ENCODE measurements at regions not wholly inside any gene's neighbourhood (a gene's known extent, or its start where the extent isn't known, plus 50 kb on each side); places are given as distances from the start of the nearest gene placed in this dataset.
"Not testable (repeated sequence)": the region's sequence is repeated elsewhere in the genome, so short reads cannot be mapped to it uniquely, and the experiment has no call there.

- in situ Hi-C loops (cut with HindIII; ENCODE audit: low sequenced_read_pairs): no loop called here
These were observed 56.1 kb downstream of the FEZF1 start for GRCh38 chr7:122248472-122248871.

- in situ Hi-C loops (cut with HindIII; ENCODE audit: low sequenced_read_pairs): not testable (repeated sequence)
These were observed 65.8 kb downstream of the FEZF1 start for GRCh38 chr7:122238729-122239128.

GRCh38 chr7:122238297-122238696 is 66.3 kb downstream of the FEZF1 start:
- in situ Hi-C loops (cut with HindIII; ENCODE audit: low sequenced_read_pairs): not testable (repeated sequence)

- in situ Hi-C loops (cut with HindIII; ENCODE audit: low sequenced_read_pairs): no loop called here
These were observed 78.7 kb downstream of the FEZF1 start for GRCh38 chr7:122225874-122226273.

- in situ Hi-C loops (cut with HindIII; ENCODE audit: low sequenced_read_pairs): loop anchor here (25.0 kb wide), 1 partner anchor 293 kb away; no protein-coding TSS in a partner anchor
These were observed 75.3 kb upstream of the AASS start for GRCh38 chr7:122219253-122219865.

GRCh38 chr7:122217125-122217524 is 73.1 kb upstream of the AASS start:
- in situ Hi-C loops (cut with HindIII; ENCODE audit: low sequenced_read_pairs): loop anchor here (25.0 kb wide), 1 partner anchor 295 kb away; no protein-coding TSS in a partner anchor

GRCh38 chr7:122212754-122213153 is 68.7 kb upstream of the AASS start:
- in situ Hi-C loops (cut with HindIII; ENCODE audit: low sequenced_read_pairs): loop anchor here (25.0 kb wide), 1 partner anchor 300 kb away; no protein-coding TSS in a partner anchor

- in situ Hi-C loops (cut with HindIII; ENCODE audit: low sequenced_read_pairs): loop anchor here (25.0 kb wide), 1 partner anchor 301 kb away; no protein-coding TSS in a partner anchor
These were observed 67.3 kb upstream of the AASS start for GRCh38 chr7:122211362-122211761.

GRCh38 chr7:122206985-122207384 is 62.9 kb upstream of the AASS start:
- in situ Hi-C loops (cut with HindIII; ENCODE audit: low sequenced_read_pairs): loop anchor here (25.0 kb wide), 1 partner anchor 305 kb away; no protein-coding TSS in a partner anchor

- in situ Hi-C loops (cut with HindIII; ENCODE audit: low sequenced_read_pairs): loop anchor here (25.0 kb wide), 1 partner anchor 308 kb away; no protein-coding TSS in a partner anchor
These were observed 59.8 kb upstream of the AASS start for GRCh38 chr7:122203814-122204213.

- in situ Hi-C loops (cut with HindIII; ENCODE audit: low sequenced_read_pairs): loop anchor here (25.0 kb wide), 1 partner anchor 311 kb away; no protein-coding TSS in a partner anchor
These were observed 56.8 kb upstream of the AASS start for GRCh38 chr7:122200888-122201287.

- in situ Hi-C loops (cut with HindIII; ENCODE audit: low sequenced_read_pairs): no loop called here
These were observed 55.1 kb upstream of the AASS start for GRCh38 chr7:122199171-122199570.

- in situ Hi-C loops (cut with HindIII; ENCODE audit: low sequenced_read_pairs): no loop called here
These were observed 54.5 kb upstream of the AASS start for GRCh38 chr7:122198581-122198980.

Data from DLD1 (cell line).